Activated naive CD4-positive, alpha-beta T cell treated with anti-CD3 and anti-CD28 coated beads, Interleukin-2, amount 10 ng/mL, durations not matched to agents 7 days and 5 days (primary cell): ENCODE measurements at regions not wholly inside any gene's neighbourhood (a gene's known extent, or its start where the extent isn't known, plus 50 kb on each side); places are given as distances from the start of the nearest gene placed in this dataset.

Source experiments
- CTCF ChIA-PET: fragments of 350-600 bp; sonication (Branson Sonifier 250); formaldehyde crosslinking; loops from one replicate; lab custom pipeline; 2021; ENCODE audit warnings: antibody characterized with exemption; lab: Charles Lee
- DNase-seq: peaks from one replicate; pipeline ENCODE4 v3.0.0-alpha.2; 2020
- H3K27ac Mint-ChIP-seq: one replicate; pipeline ENCODE4 v1.8.0; 2021; ENCODE audit warnings: mild to moderate bottlenecking, moderate library complexity, mixed read lengths
- H3K27me3 Mint-ChIP-seq: one replicate; pipeline ENCODE4 v1.8.0; 2021; ENCODE audit warnings: mild to moderate bottlenecking, mixed read lengths
- H3K36me3 Mint-ChIP-seq: one replicate; pipeline ENCODE4 v1.8.0; 2021; ENCODE audit warnings: mixed read lengths
- H3K4me1 Mint-ChIP-seq: one replicate; pipeline ENCODE4 v1.8.0; 2021; ENCODE audit warnings: mixed read lengths
- H3K4me3 Mint-ChIP-seq: one replicate; pipeline ENCODE4 v1.8.0; 2021; ENCODE audit warnings: mild to moderate bottlenecking, moderate library complexity, mixed read lengths
- H3K9me3 Mint-ChIP-seq: one replicate; pipeline ENCODE4 v1.8.0; 2021; ENCODE audit warnings: mixed read lengths

DNA sequence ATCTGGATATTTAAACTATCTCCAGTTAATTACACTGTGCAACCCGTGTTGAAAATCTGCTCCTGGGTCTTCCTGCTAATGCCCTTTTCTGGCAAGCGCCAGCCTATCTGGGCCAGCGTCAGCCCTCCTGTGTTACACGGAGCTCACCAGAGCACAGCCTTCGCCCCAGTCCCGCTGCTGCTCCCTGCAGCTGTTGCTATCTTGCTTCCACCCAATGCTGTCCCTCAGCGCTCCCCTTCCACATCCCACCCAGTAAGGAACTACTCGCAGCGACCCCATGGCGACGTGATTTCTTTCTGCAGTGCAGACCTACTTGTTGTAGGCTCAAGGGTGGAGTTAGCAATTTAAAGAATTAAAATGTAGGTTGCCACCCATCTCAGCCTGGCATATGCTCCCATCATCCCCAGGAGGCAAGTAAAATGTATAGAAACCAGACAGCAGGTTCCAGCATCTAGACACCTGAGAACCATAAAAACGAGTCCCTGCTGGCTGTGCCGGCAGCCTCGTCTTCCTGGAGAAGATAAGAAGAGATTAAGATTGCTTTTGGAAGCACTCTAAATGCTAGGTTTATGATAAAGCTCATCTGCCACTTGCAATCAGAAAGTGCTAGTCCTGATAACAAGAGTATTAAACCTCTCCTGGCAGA lies 254.3 kb upstream of the FOXQ1 start:
- H3K36me3 Mint-ChIP-seq, result no peaks in the 10 kb centered on the region
- H3K9me3 Mint-ChIP-seq, result no peaks in the 10 kb centered on the region
- peaks cover 8% of the 10 kb centered on the region for H3K27me3 Mint-ChIP-seq
- H3K27ac Mint-ChIP-seq, result no peak overlapping the region
- no peak overlapping the region for H3K4me3 Mint-ChIP-seq
- no peaks in the 10 kb centered on the region for H3K4me1 Mint-ChIP-seq
- no peak for DNase-seq
- CTCF ChIA-PET, result no interaction called here

DNA sequence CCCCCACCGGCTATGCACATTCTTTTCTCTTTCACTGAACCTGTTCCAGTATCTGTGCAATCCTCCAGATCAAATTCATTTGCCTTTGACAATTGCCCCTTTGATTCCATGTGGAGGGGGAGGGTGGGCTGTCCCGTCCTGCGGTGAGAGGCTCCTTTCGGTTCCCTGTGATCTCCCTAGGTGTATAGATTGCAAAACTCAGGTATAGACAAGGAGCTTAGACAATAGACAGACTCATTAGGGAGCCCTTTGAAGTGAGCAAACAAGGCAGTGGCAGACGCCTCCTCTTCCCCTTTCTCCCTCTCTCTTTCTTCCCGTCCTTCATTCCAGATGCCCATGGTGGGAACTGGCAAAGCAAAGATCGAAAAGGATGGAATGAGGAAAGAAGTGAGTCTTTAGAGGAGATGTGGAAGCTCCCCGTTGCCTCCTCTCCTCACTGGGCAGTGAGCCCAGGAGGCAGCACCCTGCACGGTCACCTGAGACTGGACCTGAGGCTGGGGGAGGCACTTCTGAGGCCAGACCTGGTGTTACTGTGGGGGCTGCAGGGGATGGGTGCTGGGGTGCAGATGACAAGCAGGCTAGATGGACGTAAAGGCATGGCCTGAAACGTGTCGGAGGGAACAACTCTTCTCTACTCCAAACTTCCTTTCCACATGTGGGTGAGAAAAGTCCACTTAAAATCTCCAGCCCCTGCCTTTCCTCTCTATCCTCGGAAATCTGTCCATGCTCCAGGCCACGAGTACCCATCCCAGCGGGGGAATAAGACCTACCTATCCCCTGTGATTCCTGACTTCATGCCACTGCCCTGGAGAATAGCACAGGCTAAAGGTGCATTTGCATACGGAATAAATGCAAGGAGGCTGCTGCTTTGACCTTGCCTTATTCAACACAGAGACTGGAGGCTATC lies 256.6 kb upstream of the FOXQ1 start:
- no peaks in the 10 kb centered on the region for H3K36me3 Mint-ChIP-seq
- DNase-seq, result no peak
- H3K4me3 Mint-ChIP-seq, result no peak overlapping the region
- CTCF ChIA-PET, result no interaction called here
- no peaks in the 10 kb centered on the region for H3K9me3 Mint-ChIP-seq
- H3K27ac Mint-ChIP-seq, result no peak overlapping the region
- H3K4me1 Mint-ChIP-seq, result no peaks in the 10 kb centered on the region
- H3K27me3 Mint-ChIP-seq, result peaks cover 8% of the 10 kb centered on the region

DNA sequence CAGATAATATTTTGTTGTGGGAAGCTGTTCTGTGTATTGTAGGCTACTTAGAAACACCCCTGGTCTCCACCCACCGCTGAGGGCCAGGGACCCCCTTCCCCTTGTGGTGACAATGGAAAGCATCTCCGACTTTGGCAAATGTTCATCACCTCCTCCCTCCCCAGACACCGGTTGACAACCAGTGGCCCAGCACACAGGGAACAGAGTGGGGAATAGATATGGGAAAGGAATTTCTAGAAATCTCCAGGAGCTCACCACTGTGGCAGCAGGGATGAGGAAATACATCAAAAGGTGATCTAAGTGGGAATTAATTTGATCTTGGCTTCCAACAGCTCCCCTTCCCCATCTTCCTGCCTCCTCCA lies 257.3 kb upstream of the FOXQ1 start:
- H3K36me3 Mint-ChIP-seq, result no peaks in the 10 kb centered on the region
- CTCF ChIA-PET, result no interaction called here
- DNase-seq, result no peak
- no peaks in the 10 kb centered on the region for H3K9me3 Mint-ChIP-seq
- no peak overlapping the region for H3K27ac Mint-ChIP-seq
- no peak overlapping the region for H3K4me3 Mint-ChIP-seq
- H3K4me1 Mint-ChIP-seq, result no peaks in the 10 kb centered on the region
- H3K27me3 Mint-ChIP-seq, result peaks cover 8% of the 10 kb centered on the region

DNA sequence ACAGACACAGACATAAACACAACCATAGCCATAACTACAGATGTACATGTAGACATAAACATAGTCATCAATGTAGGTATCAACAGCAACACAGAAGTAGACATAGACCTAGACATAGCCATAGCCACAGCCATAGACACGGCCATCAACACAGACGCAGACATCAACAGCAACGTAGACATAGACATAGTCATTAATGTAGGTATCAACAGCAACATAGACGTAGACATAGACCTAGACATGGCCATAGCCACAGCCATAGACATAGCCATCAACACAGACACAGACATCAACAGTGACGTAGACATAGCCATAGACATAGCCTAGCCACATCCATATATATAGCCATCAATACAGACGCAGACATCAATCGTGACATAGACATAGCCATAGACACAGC lies 258.3 kb upstream of the FOXQ1 start:
- CTCF ChIA-PET, result no interaction called here
- Mint-ChIP-seq H3K4me1 (no peaks in the 10 kb centered on the region), H3K27me3 (peaks cover 8% of the 10 kb centered on the region), H3K27ac (no peak overlapping the region), H3K4me3 (no peak overlapping the region), H3K9me3 (no peaks in the 10 kb centered on the region), H3K36me3 (no peaks in the 10 kb centered on the region)
- no peak for DNase-seq

DNA sequence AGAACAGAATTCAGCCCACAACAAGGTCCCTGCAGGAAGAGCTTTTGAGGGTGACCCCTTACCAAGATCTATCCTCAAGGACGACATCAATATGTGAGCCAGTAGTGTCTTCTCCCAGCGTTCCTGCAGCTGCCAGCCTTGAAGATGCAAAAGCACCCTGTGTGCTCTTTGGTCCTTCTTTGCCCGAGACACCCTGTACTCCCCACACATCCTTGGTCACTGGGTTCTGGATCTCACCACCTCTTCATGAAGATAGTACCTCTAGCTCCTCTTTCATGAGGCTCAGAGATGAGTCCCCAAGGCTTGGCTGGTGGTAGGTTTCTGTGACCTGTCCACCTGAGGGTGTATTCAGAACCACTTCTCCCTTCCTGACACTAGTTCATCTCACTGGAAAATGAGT lies 259.6 kb upstream of the FOXQ1 start:
- Mint-ChIP-seq H3K4me1 (no peaks in the 10 kb centered on the region), H3K36me3 (no peaks in the 10 kb centered on the region), H3K4me3 (no peak overlapping the region), H3K27me3 (peaks cover 16% of the 10 kb centered on the region), H3K9me3 (no peaks in the 10 kb centered on the region), H3K27ac (no peak overlapping the region)
- no peak for DNase-seq
- CTCF ChIA-PET, result no interaction called here

DNA sequence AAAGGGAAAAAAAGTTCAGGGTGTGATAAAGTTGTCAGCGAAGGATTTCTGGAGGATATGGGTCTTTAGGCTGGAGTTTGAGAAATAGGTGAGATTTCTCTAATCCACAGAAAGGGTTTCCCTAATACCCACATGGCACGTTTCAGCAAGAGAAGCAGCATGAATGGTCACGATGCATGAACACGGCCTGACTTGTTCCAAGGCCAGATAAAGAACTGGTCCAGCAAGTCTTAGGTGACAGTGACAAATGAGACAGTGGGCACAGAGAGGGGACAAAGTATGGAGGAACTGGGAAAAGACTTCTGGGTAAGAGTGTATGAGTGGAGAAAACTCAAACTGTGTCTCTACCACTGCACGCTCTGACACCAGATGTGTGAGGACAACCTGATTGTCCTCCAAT lies 262.0 kb upstream of the FOXQ1 start:
- Mint-ChIP-seq H3K27me3 (peaks cover 24% of the 10 kb centered on the region), H3K4me3 (no peak overlapping the region), H3K9me3 (no peaks in the 10 kb centered on the region), H3K27ac (no peak overlapping the region), H3K36me3 (no peaks in the 10 kb centered on the region), H3K4me1 (no peaks in the 10 kb centered on the region)
- no peak for DNase-seq
- CTCF ChIA-PET, result no interaction called here

DNA sequence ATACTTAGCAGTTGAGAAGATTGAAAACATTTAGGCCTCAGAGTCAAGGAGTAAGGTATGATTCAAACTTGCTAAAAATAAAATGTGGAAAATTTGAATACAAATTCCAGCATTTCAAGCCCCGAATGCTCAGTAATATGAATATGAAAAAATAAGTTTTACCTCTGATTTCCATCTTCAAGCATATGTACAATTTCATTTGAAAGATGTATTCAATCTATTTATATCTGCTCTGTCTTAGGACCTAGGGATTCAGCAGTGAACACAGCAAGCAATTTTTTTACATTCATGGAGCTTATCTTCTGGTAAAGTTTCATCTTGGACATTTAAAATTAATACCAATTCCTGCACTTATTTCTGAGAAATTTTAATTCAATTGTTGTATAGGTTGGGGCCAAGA lies 262.7 kb upstream of the FOXQ1 start:
- H3K4me1 Mint-ChIP-seq, result no peaks in the 10 kb centered on the region
- H3K9me3 Mint-ChIP-seq, result no peaks in the 10 kb centered on the region
- peaks cover 24% of the 10 kb centered on the region for H3K27me3 Mint-ChIP-seq
- H3K4me3 Mint-ChIP-seq, result no peak overlapping the region
- no peak for DNase-seq
- no peak overlapping the region for H3K27ac Mint-ChIP-seq
- CTCF ChIA-PET, result no interaction called here
- H3K36me3 Mint-ChIP-seq, result no peaks in the 10 kb centered on the region

DNA sequence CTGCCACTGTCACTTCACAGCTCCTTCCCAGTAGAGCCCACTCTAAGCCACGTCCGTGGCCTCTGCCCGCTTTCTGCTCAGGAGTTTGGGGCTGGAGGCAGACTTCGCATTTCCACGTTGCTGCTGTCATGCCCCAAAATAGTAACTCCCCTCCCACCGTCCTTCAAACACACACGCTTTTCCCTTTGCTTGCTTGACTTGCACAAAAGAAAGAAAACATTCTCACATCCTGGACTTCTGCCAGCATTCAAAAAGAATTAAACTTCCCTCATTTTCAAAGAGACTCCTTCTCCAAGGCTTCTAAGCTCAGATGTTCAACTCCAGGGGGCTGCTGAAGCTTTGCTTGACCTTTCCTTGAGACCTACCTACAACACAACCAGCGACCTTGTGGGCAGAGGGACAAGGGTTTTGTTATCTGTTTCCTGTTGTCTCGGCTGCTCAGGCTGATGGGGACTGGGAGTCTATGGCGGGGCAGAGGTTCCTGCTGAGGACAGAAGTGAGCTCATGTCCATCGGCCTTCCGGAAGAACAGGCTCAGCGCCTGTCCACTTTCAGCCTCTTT lies 263.8 kb upstream of the FOXQ1 start:
- Mint-ChIP-seq H3K36me3 (no peaks in the 10 kb centered on the region), H3K27me3 (peaks cover 29% of the 10 kb centered on the region), H3K4me1 (no peaks in the 10 kb centered on the region), H3K9me3 (no peaks in the 10 kb centered on the region), H3K4me3 (no peak overlapping the region), H3K27ac (no peak overlapping the region)
- DNase-seq, result no peak
- CTCF ChIA-PET, result no interaction called here

DNA sequence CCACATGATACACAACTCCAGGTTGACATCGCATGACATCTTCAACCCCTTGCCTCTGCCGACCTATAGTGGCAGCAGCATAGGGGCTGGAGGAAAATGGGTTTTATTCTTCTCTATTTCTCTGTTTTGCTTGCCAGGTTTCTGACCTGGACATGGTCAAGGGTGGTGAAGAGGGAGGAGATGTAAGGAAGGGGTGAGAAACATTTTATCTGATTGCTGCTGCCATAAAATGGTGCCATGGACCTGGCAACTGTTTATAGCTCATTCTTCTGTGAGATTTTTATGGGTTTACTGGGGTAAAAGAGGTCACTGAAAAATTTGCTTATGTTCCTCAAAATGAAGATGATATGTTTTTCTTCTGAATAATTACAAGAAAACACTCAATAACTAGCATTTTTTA lies 266.7 kb upstream of the FOXQ1 start:
- no peak overlapping the region for H3K4me3 Mint-ChIP-seq
- CTCF ChIA-PET, result no interaction called here
- no peaks in the 10 kb centered on the region for H3K36me3 Mint-ChIP-seq
- H3K4me1 Mint-ChIP-seq, result no peaks in the 10 kb centered on the region
- DNase-seq, result no peak
- H3K9me3 Mint-ChIP-seq, result no peaks in the 10 kb centered on the region
- no peak overlapping the region for H3K27ac Mint-ChIP-seq
- peaks cover 29% of the 10 kb centered on the region for H3K27me3 Mint-ChIP-seq

DNA sequence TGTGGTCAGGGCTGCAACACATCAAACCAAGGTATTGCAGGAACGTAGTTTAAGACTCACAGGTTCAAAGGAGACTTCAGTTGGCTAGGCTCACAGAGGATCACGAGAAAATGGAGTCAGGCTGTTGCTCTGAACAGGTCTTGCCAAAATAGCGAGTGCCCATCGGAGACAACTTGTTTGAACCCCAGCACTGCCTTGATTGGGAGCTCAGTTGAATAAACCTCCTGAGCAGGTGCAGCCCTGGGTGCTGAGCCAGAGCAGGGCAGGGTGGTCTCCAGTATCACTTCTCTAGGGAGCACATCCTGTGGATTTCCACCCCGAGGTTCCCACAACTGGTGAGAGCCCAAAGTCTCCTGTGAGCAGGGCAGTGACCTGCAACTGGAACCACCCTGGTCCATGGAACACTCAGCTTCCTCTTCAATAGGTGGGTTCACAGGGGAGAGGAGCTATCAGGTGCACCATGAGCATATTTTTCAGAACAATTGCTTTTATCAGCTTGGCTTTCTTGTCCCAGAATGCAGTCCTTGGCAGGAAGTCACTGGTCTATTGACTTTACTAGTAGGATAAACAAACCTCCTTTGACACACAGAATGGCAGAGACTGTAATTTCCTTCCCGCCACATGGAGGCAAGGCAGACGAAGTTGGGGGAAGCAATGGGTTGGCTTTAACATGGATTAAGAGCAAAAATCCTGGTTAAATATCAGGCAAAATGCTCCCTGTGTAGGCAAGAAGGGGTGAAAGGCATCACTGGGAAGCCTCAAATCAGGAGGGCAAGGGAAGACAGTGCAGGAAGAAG lies 267.7 kb upstream of the FOXQ1 start:
- no peak overlapping the region for H3K27ac Mint-ChIP-seq
- no peaks in the 10 kb centered on the region for H3K9me3 Mint-ChIP-seq
- H3K27me3 Mint-ChIP-seq, result peaks cover 24% of the 10 kb centered on the region
- CTCF ChIA-PET, result no interaction called here
- no peaks in the 10 kb centered on the region for H3K36me3 Mint-ChIP-seq
- no peaks in the 10 kb centered on the region for H3K4me1 Mint-ChIP-seq
- no peak overlapping the region for H3K4me3 Mint-ChIP-seq
- no peak for DNase-seq

DNA sequence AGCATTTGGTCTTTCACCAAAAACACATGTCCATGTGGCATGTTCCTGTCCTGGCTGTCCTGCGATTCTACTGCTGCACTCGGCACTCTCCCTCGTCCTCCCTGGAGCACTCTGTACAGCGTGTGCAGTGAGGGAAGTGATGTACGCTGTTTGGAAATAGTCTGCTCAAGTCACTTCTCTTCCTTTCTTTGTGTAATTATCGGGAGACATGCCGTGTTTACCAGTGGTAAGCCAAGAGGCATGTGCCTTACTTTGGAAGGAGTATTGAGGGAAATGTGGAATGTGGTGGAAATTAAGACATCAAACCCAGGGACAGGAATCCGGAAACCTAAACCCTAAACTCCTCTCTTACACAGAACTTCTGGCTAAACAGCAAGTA lies 268.5 kb upstream of the FOXQ1 start:
- H3K27me3 Mint-ChIP-seq, result peaks cover 24% of the 10 kb centered on the region
- H3K4me3 Mint-ChIP-seq, result no peak overlapping the region
- CTCF ChIA-PET, result no interaction called here
- H3K27ac Mint-ChIP-seq, result no peak overlapping the region
- DNase-seq, result no peak
- no peaks in the 10 kb centered on the region for H3K36me3 Mint-ChIP-seq
- no peaks in the 10 kb centered on the region for H3K9me3 Mint-ChIP-seq
- no peaks in the 10 kb centered on the region for H3K4me1 Mint-ChIP-seq

DNA sequence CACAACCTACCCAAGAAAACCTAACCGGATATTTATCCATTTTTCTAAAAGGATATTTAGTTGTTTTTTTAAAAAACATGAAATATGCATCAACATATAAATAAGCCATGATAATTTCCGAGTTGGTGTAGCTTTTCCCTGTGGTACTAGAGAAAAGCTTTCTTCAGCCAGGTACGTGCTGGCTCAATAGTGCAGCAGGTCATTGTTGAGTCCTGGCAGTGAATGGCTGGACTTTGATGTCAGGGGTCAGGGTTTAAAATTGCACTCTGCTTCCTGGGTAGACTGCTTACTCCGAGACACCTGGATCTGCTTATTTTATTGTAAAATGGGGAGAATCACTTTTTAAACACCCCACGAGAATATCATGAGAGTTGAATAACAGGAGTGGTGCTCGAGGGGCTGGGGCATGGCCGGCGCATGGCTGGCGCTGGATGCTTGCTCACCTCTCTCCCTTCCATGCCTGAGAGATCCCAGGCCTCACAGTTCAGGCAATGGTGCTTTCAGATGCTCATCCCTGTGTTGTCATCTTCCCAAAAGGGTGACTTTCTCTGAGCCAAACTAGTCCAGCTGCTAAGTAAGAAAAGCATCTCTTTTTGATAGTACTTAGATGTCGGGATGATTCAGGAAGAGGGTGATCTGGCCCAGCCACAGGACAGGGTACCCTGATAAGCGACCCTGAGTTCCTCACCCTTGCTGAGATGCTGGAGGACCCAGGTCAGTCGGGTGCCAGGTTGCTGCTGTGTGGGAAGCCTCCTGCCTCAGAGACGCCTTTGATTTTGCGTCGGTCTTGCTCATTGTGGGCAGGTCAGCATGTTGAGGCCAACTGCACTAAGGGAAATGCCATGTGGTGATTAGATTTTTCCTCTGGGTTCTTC lies 269.1 kb upstream of the FOXQ1 start:
- CTCF ChIA-PET, result no interaction called here
- Mint-ChIP-seq H3K27me3 (peaks cover 18% of the 10 kb centered on the region), H3K27ac (no peak overlapping the region), H3K4me3 (no peak overlapping the region), H3K9me3 (no peaks in the 10 kb centered on the region), H3K36me3 (no peaks in the 10 kb centered on the region), H3K4me1 (no peaks in the 10 kb centered on the region)
- no peak for DNase-seq

DNA sequence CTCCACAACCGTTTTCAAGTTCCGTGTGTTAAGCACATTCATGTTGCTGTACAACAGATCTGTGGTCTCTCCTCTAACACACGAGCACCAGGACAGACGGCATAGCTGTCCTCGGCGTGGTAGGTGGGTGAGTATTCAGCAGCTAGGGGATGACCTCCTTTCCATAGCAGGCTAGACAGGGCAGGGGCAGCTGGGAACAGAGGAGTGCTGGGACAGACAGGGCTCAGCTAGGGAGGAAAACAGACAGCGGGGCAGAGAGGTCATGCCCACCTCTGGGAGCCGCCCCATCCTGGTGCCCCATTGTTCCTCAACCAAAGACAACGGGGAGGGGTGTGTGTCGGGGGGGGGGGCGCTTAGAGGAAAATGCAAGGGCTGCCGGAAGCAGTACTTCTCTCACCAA lies 271.5 kb upstream of the FOXQ1 start:
- no peaks in the 10 kb centered on the region for H3K36me3 Mint-ChIP-seq
- CTCF ChIA-PET, result no interaction called here
- no peaks in the 10 kb centered on the region for H3K4me1 Mint-ChIP-seq
- no peak overlapping the region for H3K27ac Mint-ChIP-seq
- DNase-seq, result no peak
- H3K27me3 Mint-ChIP-seq, result peaks cover 16% of the 10 kb centered on the region
- H3K9me3 Mint-ChIP-seq, result no peaks in the 10 kb centered on the region
- H3K4me3 Mint-ChIP-seq, result no peak overlapping the region

DNA sequence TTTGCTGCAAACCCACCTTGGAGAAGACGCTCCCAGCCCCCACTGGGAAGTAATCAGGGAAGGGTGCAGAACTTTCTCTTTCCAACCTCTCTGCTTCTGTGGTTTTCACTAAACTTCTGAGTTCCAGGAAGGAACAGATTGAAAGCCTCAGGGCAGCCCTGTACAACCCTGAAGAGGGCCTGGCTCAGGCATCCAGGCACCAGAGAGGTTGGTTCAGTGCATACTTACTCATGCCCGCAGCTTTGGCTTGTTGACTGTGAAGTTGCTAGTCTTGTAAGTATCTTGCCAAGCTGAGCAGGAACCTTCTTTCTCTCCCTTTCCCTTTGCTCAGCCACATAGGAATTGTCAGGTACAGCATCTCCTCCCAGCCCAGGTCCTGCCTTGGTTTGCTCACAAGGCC lies 272.2 kb upstream of the FOXQ1 start:
- Mint-ChIP-seq H3K36me3 (no peaks in the 10 kb centered on the region), H3K27ac (no peak overlapping the region), H3K4me3 (no peak overlapping the region), H3K9me3 (no peaks in the 10 kb centered on the region), H3K27me3 (peaks cover 12% of the 10 kb centered on the region), H3K4me1 (no peaks in the 10 kb centered on the region)
- CTCF ChIA-PET, result no interaction called here
- no peak for DNase-seq
